ENCODE measurements at regions not wholly inside any gene's neighbourhood (a gene's known extent, or its start where the extent isn't known, plus 50 kb on each side); places are given as distances from the start of the nearest gene placed in this dataset.

DNA sequence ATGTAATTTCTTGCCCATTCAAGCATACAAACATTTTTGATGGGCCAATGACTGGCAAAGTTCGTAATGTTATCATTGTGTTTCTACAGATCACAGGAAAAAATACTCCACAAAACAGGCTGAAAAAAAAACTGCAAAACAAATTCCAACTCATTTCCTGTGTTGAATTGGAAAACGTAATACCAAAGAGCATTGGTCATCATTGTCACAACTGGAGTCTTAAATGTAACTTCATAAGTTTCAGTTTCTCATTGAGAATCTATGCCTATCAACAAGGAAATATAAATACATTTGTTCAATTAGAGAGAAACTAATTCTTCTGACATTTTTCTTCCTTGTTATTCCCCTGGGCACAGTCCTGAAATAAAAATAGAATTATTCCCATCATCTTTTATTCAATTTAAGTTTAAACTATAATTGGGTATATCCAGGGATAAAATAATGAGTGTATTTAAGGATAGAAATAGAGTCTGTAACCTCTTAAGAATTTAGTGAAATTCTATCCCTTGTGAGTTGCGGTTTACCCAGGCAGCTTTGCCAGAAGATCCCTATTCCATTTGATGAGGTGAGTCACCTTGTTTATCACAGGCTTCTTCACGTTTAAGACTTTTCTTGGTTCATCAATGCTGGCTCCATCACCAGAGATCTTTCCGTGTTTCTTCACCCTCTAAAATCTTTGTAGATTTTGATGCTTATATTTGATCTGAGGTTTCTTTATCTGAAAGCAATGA is 112.7 kb upstream of the ITGA1 start:
- H3F3A ChIP-seq (replicated peaks; ENCODE audit: insufficient read depth): peaks cover 13% of the 10 kb centered on the region
- H3K27me3 ChIP-seq (ENCODE audit: insufficient read depth): no peaks in the 10 kb centered on the region
- H2AFZ ChIP-seq (ENCODE audit: low read depth): peak overlapping the region; percentile 42
- H3K9me2 ChIP-seq: no peaks in the 10 kb centered on the region
- no peaks in the 10 kb centered on the region for H3K36me3 ChIP-seq (replicated peaks in 1 of 2; ENCODE audit: control insufficient read depth in 1 of 2, insufficient read depth in 2 of 2, low read length in 1 of 2)
- DNase-seq: no peak
- CTCF ChIA-PET: no interaction called here
- H3K4me2 ChIP-seq: peak overlapping the region; percentile 63
- peaks cover 0 to 5% of the 10 kb centered on the region in 2 experiments; a peak in 2 of 4 replicates for H3K4me1 ChIP-seq (ENCODE audit: control insufficient read depth in 1 of 2, insufficient read depth in 2 of 2, low read depth in 1 of 2, low read length in 1 of 2)
- peak overlapping the region; percentile 6 to 41; a peak in 3 of 4 replicates for H3K4me3 ChIP-seq (ENCODE audit: low read depth in 2 of 2, low read length in 1 of 2)
- no peaks in the 10 kb centered on the region for H4K20me1 ChIP-seq (ENCODE audit: insufficient read depth)
- no peaks in the 10 kb centered on the region for H3K9me3 ChIP-seq
- peak overlapping the region; percentile 41 to 84; a peak in 3 of 4 replicates for H3K27ac ChIP-seq (ENCODE audit: low read depth in 2 of 2, low read length in 1 of 2)
- 30% methylated on average over 5 of the region's 5 CpGs for WGBS (ENCODE audit: low lambda C conversion rate)
- POLR2A ChIA-PET: no interaction called here
- H3K79me2 ChIP-seq (ENCODE audit: insufficient read depth): no peaks in the 10 kb centered on the region
- H3K9ac ChIP-seq: peak overlapping the region; percentile 11; the same call in 1 of the 2 replicates
- no peak for TF ChIP-seq MXI1 (IDR thresholded peaks at IDR 0.05; ENCODE audit: low read depth, low read length)
- TF ChIP-seq NRF1 (IDR thresholded peaks at IDR 0.05; ENCODE audit: low read depth, low read length): no peak
- TF ChIP-seq TCF12 (IDR thresholded peaks at IDR 0.05): peak; percentile 48
- TF ChIP-seq, protein P1, sequence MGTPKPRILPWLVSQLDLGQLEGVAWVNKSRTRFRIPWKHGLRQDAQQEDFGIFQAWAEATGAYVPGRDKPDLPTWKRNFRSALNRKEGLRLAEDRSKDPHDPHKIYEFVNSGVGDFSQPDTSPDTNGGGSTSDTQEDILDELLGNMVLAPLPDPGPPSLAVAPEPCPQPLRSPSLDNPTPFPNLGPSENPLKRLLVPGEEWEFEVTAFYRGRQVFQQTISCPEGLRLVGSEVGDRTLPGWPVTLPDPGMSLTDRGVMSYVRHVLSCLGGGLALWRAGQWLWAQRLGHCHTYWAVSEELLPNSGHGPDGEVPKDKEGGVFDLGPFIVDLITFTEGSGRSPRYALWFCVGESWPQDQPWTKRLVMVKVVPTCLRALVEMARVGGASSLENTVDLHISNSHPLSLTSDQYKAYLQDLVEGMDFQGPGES (IDR thresholded peaks at IDR 0.05; ENCODE audit: low read depth, low read length): no peak
- TF ChIP-seq RAD21 (IDR thresholded peaks at IDR 0.05; ENCODE audit: low read length): no peak
- peak; percentile 76 for TF ChIP-seq JUND (IDR thresholded peaks at IDR 0.05)
- no peak for TF ChIP-seq FOXM1 (IDR thresholded peaks at IDR 0.05; ENCODE audit: low read depth)
- TF ChIP-seq FOXJ3 (CRISPR knock-in tag; IDR thresholded peaks at IDR 0.05): no peak
- TF ChIP-seq SMC3 (IDR thresholded peaks at IDR 0.05; ENCODE audit: low read depth, low read length): no peak
- TF ChIP-seq POLR2AphosphoS5 (IDR thresholded peaks at IDR 0.05; ENCODE audit: low read depth, low read length): no peak
- TF ChIP-seq PBX3 (IDR thresholded peaks at IDR 0.05): peak; percentile 41; the same call in 1 of the 2 replicates
- TF ChIP-seq EP300 (IDR thresholded peaks at IDR 0.05; ENCODE audit: borderline replicate concordance in 1 of 2, low read depth in 1 of 2, low read length in 1 of 2): peak in 1 of 2 experiments; percentile 22; a peak in 1 of 4 replicates
- no peak for TF ChIP-seq CHD2 (IDR thresholded peaks at IDR 0.05; ENCODE audit: low read length, partially characterized antibody)
- no peak for TF ChIP-seq GATA2 (CRISPR knock-in tag; IDR thresholded peaks at IDR 0.05)
- TF ChIP-seq NFIC (IDR thresholded peaks at IDR 0.05; ENCODE audit: borderline replicate concordance): peak; percentile 56
- TF ChIP-seq, protein P2, sequence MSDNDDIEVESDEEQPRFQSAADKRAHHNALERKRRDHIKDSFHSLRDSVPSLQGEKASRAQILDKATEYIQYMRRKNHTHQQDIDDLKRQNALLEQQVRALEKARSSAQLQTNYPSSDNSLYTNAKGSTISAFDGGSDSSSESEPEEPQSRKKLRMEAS (IDR thresholded peaks at IDR 0.05; ENCODE audit: low read depth): 0 out of 2 replicates have a peak, but pooled peaks have one; percentile 20
- TF ChIP-seq FOSL2 (IDR thresholded peaks at IDR 0.05; ENCODE audit: borderline replicate concordance, low read depth): peak; percentile 74
- TF ChIP-seq MEF2A (IDR thresholded peaks at IDR 0.05; ENCODE audit: borderline replicate concordance, low read depth): peak; percentile 62; the same call in 1 of the 2 replicates
- TF ChIP-seq REST (IDR thresholded peaks at IDR 0.05; ENCODE audit: low read depth, low read length): no peak
- TF ChIP-seq, protein P3, sequence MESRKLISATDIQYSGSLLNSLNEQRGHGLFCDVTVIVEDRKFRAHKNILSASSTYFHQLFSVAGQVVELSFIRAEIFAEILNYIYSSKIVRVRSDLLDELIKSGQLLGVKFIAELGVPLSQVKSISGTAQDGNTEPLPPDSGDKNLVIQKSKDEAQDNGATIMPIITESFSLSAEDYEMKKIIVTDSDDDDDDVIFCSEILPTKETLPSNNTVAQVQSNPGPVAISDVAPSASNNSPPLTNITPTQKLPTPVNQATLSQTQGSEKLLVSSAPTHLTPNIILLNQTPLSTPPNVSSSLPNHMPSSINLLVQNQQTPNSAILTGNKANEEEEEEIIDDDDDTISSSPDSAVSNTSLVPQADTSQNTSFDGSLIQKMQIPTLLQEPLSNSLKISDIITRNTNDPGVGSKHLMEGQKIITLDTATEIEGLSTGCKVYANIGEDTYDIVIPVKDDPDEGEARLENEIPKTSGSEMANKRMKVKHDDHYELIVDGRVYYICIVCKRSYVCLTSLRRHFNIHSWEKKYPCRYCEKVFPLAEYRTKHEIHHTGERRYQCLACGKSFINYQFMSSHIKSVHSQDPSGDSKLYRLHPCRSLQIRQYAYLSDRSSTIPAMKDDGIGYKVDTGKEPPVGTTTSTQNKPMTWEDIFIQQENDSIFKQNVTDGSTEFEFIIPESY (IDR thresholded peaks at IDR 0.05; ENCODE audit: borderline replicate concordance, low read depth): 0 out of 2 replicates have a peak, but pooled peaks have one; percentile 26
- no peak for TF ChIP-seq EZH2phosphoT487 (IDR thresholded peaks at IDR 0.05; ENCODE audit: borderline replicate concordance, low read depth)
- TF ChIP-seq CTCF (IDR thresholded peaks at IDR 0.05): no peak
- TF ChIP-seq RXRA (IDR thresholded peaks at IDR 0.05; ENCODE audit: borderline replicate concordance, low read depth): no peak
- TF ChIP-seq GABPA (IDR thresholded peaks at IDR 0.05; ENCODE audit: low read depth): no peak
